SK-N-MC (cell line): ENCODE measurements at regions not wholly inside any gene's neighbourhood (a gene's known extent, or its start where the extent isn't known, plus 50 kb on each side); places are given as distances from the start of the nearest gene placed in this dataset.

ENCODE experiments used
- EZH2 ChIP-seq: fragments of 200-600 bp; sonication (generic); IDR thresholded peaks from one replicate; pipeline ENCODE4 v1.6.1; 2017; ENCODE audit warnings: antibody characterized with exemption
- FOXP2 ChIP-seq: optimal IDR thresholded peaks from 2 replicates; pipeline ENCODE3; 2011; ENCODE audit warnings: mild to moderate bottlenecking, moderate library complexity; ENCODE audit not compliant: insufficient read depth; ENCODE audit errors: extremely low read length, control extremely low read depth
- POLR2AphosphoS5 ChIP-seq: IDR thresholded peaks from 2 replicates; pipeline ENCODE4 v1.6.1; 2012; ENCODE audit warnings: mild to moderate bottlenecking, low read depth, low read length, borderline replicate concordance

DNA sequence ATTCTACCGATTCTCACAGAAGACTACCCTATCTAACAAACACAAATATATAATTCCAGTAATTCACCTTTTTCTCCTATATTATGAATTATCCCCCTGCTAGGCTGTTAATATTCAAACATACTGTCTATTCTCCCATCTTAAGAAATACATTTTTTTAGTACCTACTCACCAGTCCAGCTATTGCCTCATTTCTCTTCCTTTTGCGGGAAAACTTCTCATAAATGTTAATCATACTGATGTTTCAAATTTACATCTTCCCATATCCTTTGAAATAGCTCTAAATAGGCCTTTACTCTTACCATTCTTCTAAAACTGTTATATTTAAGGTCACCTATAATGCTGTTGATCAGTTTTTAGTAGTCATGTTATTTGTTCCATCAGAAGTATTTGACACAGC, 759.1 kb upstream of the SLIT2 start:
- TF ChIP-seq POLR2AphosphoS5 (no peak), EZH2 (no peak), FOXP2 (no peak)
